NCI-H146 treated with DMSO at 0.1 percent for 48 hours (cell line): ENCODE measurements at regions not wholly inside any gene's neighbourhood (a gene's known extent, or its start where the extent isn't known, plus 50 kb on each side); places are given as distances from the start of the nearest gene placed in this dataset.
"Not testable (repeated sequence)": the region's sequence is repeated elsewhere in the genome, so short reads cannot be mapped to it uniquely, and the experiment has no call there.

Experiments used
- DNase-seq: peaks from one replicate; lab custom pipeline; 2025; ENCODE audit not compliant: unreplicated experiment; lab: John Stamatoyannopoulos, UW

- no peak for DNase-seq
These were observed 78.5 kb upstream of the SGIP1 start for GRCh38 chr1:66455446-66455845.

- DNase-seq = no peak
These were observed 73.2 kb upstream of the SGIP1 start for GRCh38 chr1:66460776-66461175.

GRCh38 chr1:66462313-66462712, 71.6 kb upstream of the SGIP1 start:
- DNase-seq = no peak

GRCh38 chr1:66464351-66464750, 69.6 kb upstream of the SGIP1 start:
- no peak for DNase-seq

- DNase-seq = no peak
These were observed 69.2 kb upstream of the SGIP1 start for GRCh38 chr1:66464802-66465201.

GRCh38 chr1:66466695-66467094, 67.3 kb upstream of the SGIP1 start:
- not testable (repeated sequence) for DNase-seq

GRCh38 chr1:66468722-66469121, 65.2 kb upstream of the SGIP1 start:
- no peak for DNase-seq

- no peak for DNase-seq
These were observed 58.0 kb upstream of the SGIP1 start for GRCh38 chr1:66475940-66476339.

GRCh38 chr1:66476774-66477173, 57.2 kb upstream of the SGIP1 start:
- no peak for DNase-seq

- DNase-seq = no peak
These were observed 55.8 kb upstream of the SGIP1 start for GRCh38 chr1:66478116-66478515.

- no peak for DNase-seq
These were observed 53.8 kb upstream of the SGIP1 start for GRCh38 chr1:66480162-66480561.

- not testable (repeated sequence) for DNase-seq
These were observed 52.7 kb upstream of the SGIP1 start for GRCh38 chr1:66481215-66481614.
